DND-41 (cell line): ENCODE measurements at regions not wholly inside any gene's neighbourhood (a gene's known extent, or its start where the extent isn't known, plus 50 kb on each side); places are given as distances from the start of the nearest gene placed in this dataset.

Source experiments
- ATAC-seq: fragments of 200-7000 bp; cut with Tn5 transposase; 3 replicates; pipeline ENCODE4 v1.9.1; 2021; ENCODE audit warnings: low read depth; ENCODE audit not compliant: insufficient read depth
- DNase-seq: peaks from one replicate; pipeline ENCODE4 v3.0.0-alpha.2; 2020
- H2AFZ ChIP-seq: 2 replicates; pipeline ENCODE4 v1.6.0; 2012; ENCODE audit warnings: low read depth, low read length
- H3K27ac ChIP-seq: 2 replicates; pipeline ENCODE4 v1.5.1; 2012; ENCODE audit warnings: low read length, inconsistent platforms
- H3K27me3 ChIP-seq: fragments of 200-600 bp; sonication (generic); 2 replicates; pipeline ENCODE4 v1.6.0; 2012; ENCODE audit warnings: low read length, mild to moderate bottlenecking, inconsistent platforms; ENCODE audit not compliant: insufficient read depth, poor library complexity
- H3K36me3 ChIP-seq: 2 replicates; pipeline ENCODE4 v1.5.1; 2012; ENCODE audit warnings: low read length, inconsistent platforms; ENCODE audit not compliant: insufficient read depth
- H3K4me1 ChIP-seq: 2 replicates; pipeline ENCODE4 v1.5.1; 2012; ENCODE audit warnings: mild to moderate bottlenecking, low read length; ENCODE audit not compliant: insufficient read depth
- H3K4me2 ChIP-seq: 2 replicates; pipeline ENCODE4 v1.6.0; 2012; ENCODE audit warnings: mild to moderate bottlenecking, moderate library complexity, low read length, inconsistent platforms; ENCODE audit not compliant: insufficient read depth
- H3K4me3 ChIP-seq, 2 experiments: fragments of 200-600 bp in 1 of 2; shearing (Covaris generic) in 1 of 2; 2 replicates each; pipeline ENCODE4 v1.5.1; 2012 to 2016; ENCODE audit warnings: inconsistent platforms in 2 of 2, low read length in 2 of 2, mild to moderate bottlenecking in 2 of 2, low read depth in 1 of 2, moderate library complexity in 1 of 2
- H3K79me2 ChIP-seq: 2 replicates; pipeline ENCODE4 v1.6.0; 2012; ENCODE audit warnings: low read length, inconsistent platforms; ENCODE audit not compliant: insufficient read depth
- H3K9ac ChIP-seq: 2 replicates; pipeline ENCODE4 v1.6.0; 2012; ENCODE audit warnings: low read depth, mild to moderate bottlenecking, inconsistent platforms, low read length, moderate library complexity
- H3K9me3 ChIP-seq: 2 replicates; pipeline ENCODE4 v1.5.1; 2012; ENCODE audit warnings: low read length, moderate library complexity, mild to moderate bottlenecking, inconsistent platforms; ENCODE audit not compliant: insufficient read depth, severe bottlenecking
- H4K20me1 ChIP-seq: 2 replicates; pipeline ENCODE4 v1.6.0; 2012; ENCODE audit warnings: low read length; ENCODE audit not compliant: insufficient read depth
- CTCF ChIP-seq: IDR thresholded peaks from 2 replicates; pipeline ENCODE4 v1.5.1; 2012; ENCODE audit warnings: borderline replicate concordance, low read length, moderate library complexity, mild to moderate bottlenecking; ENCODE audit not compliant: poor library complexity, severe bottlenecking; ENCODE audit errors: extremely low read depth
- EZH2 ChIP-seq: IDR thresholded peaks from 3 replicates; pipeline ENCODE4 v1.6.1; 2012; ENCODE audit warnings: borderline replicate concordance, low read depth, mild to moderate bottlenecking, moderate library complexity, low read length, inconsistent platforms; ENCODE audit not compliant: severe bottlenecking

- no peak overlapping the region for H2AFZ ChIP-seq
- H3K27me3 ChIP-seq: peaks cover 9% of the 10 kb centered on the region
- no peaks in the 10 kb centered on the region for H3K9me3 ChIP-seq
- no peaks in the 10 kb centered on the region for H3K4me1 ChIP-seq
- no peak overlapping the region for H3K9ac ChIP-seq
- H3K36me3 ChIP-seq: no peaks in the 10 kb centered on the region
- no peak for ATAC-seq
- no peak overlapping the region for H3K27ac ChIP-seq
- no peak overlapping the region for H3K4me2 ChIP-seq
- no peak for TF ChIP-seq CTCF
- no peak for TF ChIP-seq EZH2
- H4K20me1 ChIP-seq: no peaks in the 10 kb centered on the region
- no peak overlapping the region for H3K4me3 ChIP-seq
- DNase-seq: no peak
- H3K79me2 ChIP-seq: no peaks in the 10 kb centered on the region
These were observed 73.7 kb upstream of the UMPS start for GRCh38 chr3:124656531-124656930.

DNA sequence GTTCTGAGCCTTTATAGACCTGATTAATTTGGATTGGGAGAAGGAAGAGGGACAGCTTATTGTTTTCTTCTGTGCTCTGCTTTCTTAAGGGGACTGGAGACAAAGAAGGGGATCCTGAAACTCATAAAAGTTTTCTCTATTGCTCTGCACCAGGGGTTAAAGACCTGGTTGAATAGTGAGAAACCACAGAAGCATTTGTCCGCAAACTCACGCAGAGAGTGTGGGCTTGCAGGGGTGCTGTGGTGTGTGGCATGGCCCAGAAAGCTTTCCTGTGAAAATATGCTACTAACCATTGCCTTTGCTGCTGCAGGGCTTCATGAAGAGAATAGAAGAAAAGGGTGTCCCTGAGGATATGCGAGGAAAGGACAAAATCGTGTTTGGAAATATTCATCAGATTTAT is 73.1 kb upstream of the UMPS start:
- no peaks in the 10 kb centered on the region for H3K4me1 ChIP-seq
- no peak overlapping the region for H3K27ac ChIP-seq
- DNase-seq: no peak
- no peaks in the 10 kb centered on the region for H3K79me2 ChIP-seq
- no peak overlapping the region for H3K9ac ChIP-seq
- H4K20me1 ChIP-seq: no peaks in the 10 kb centered on the region
- no peak overlapping the region for H3K4me2 ChIP-seq
- H3K9me3 ChIP-seq: no peaks in the 10 kb centered on the region
- peaks cover 12% of the 10 kb centered on the region for H3K27me3 ChIP-seq
- TF ChIP-seq EZH2 (no peak), CTCF (no peak)
- no peaks in the 10 kb centered on the region for H3K36me3 ChIP-seq
- no peak overlapping the region for H3K4me3 ChIP-seq
- H2AFZ ChIP-seq: no peak overlapping the region
- ATAC-seq: no peak

- H3K9ac ChIP-seq: no peak overlapping the region
- DNase-seq: no peak
- no peak for ATAC-seq
- H3K79me2 ChIP-seq: no peaks in the 10 kb centered on the region
- no peak overlapping the region for H3K27ac ChIP-seq
- no peaks in the 10 kb centered on the region for H3K36me3 ChIP-seq
- no peak overlapping the region for H3K4me2 ChIP-seq
- no peaks in the 10 kb centered on the region for H4K20me1 ChIP-seq
- H3K9me3 ChIP-seq: no peaks in the 10 kb centered on the region
- peaks cover 12% of the 10 kb centered on the region for H3K27me3 ChIP-seq
- no peak overlapping the region for H3K4me3 ChIP-seq
- no peaks in the 10 kb centered on the region for H3K4me1 ChIP-seq
- TF ChIP-seq EZH2: no peak
- TF ChIP-seq CTCF: no peak
- H2AFZ ChIP-seq: no peak overlapping the region
These were observed 72.0 kb upstream of the UMPS start for GRCh38 chr3:124658270-124658669.

- no peak overlapping the region for H3K27ac ChIP-seq
- no peaks in the 10 kb centered on the region for H3K9me3 ChIP-seq
- H3K4me1 ChIP-seq: no peaks in the 10 kb centered on the region
- H3K79me2 ChIP-seq: no peaks in the 10 kb centered on the region
- DNase-seq (no peak), ATAC-seq (no peak)
- no peak overlapping the region for H3K9ac ChIP-seq
- TF ChIP-seq CTCF (no peak), EZH2 (no peak)
- no peaks in the 10 kb centered on the region for H4K20me1 ChIP-seq
- H3K4me3 ChIP-seq: no peak overlapping the region
- peaks cover 12% of the 10 kb centered on the region for H3K27me3 ChIP-seq
- no peak overlapping the region for H2AFZ ChIP-seq
- H3K4me2 ChIP-seq: no peak overlapping the region
- no peaks in the 10 kb centered on the region for H3K36me3 ChIP-seq
These were observed 71.1 kb upstream of the UMPS start for GRCh38 chr3:124659175-124659574.
